ENCODE measurements at regions not wholly inside any gene's neighbourhood (a gene's known extent, or its start where the extent isn't known, plus 50 kb on each side); places are given as distances from the start of the nearest gene placed in this dataset.

- no peaks in the 10 kb centered on the region for H3K79me2 ChIP-seq (ENCODE audit: control insufficient read depth, insufficient read depth, low read length)
- H3K4me3 ChIP-seq (ENCODE audit: control insufficient read depth in 2 of 3, extremely low read depth in 1 of 3, insufficient read depth in 2 of 3, low read depth in 1 of 3, low read length in 3 of 3), result no peak overlapping the region
- TF ChIP-seq EZH2 (IDR thresholded peaks at IDR 0.05; ENCODE audit: low read length) (no peak), CTCF (optimal IDR thresholded peaks at IDR 0.05 in 1 of 3, IDR thresholded peaks at IDR 0.05 in 1 of 3, conservative IDR thresholded peaks at IDR 0.05 in 1 of 3; ENCODE audit: extremely low read depth in 1 of 3, insufficient read depth in 2 of 3, low read length in 3 of 3) (no peak)
- H3K9me3 ChIP-seq (ENCODE audit: control insufficient read depth, low read depth, low read length), result no peaks in the 10 kb centered on the region
- H3K9ac ChIP-seq (ENCODE audit: control insufficient read depth, extremely low read depth, insufficient read depth, low read length), result no peak overlapping the region
- FAIRE-seq (no peak), DNase-seq (ENCODE audit: low read depth, low spot score) (no peak)
- no peak overlapping the region for H3K27ac ChIP-seq (ENCODE audit: control insufficient read depth, insufficient read depth, low read length)
- no peak overlapping the region for H3K4me2 ChIP-seq (ENCODE audit: control insufficient read depth, extremely low read depth, insufficient read depth, low read depth, low read length)
- dilution Hi-C loops (cut with MboI; ENCODE audit: extremely low pct_ligation_motif_present, low sequenced_read_pairs), result no loop called here
- no peaks in the 10 kb centered on the region for H3K36me3 ChIP-seq (ENCODE audit: control insufficient read depth in 2 of 2, extremely low read depth in 1 of 2, insufficient read depth in 2 of 2, low read length in 2 of 2)
- no peaks in the 10 kb centered on the region for H3K4me1 ChIP-seq (ENCODE audit: control insufficient read depth, extremely low read depth, insufficient read depth, low read length)
- no peaks in the 10 kb centered on the region for H3K9me1 ChIP-seq (ENCODE audit: control insufficient read depth, extremely low read depth, insufficient read depth, low read length)
- no peaks in the 10 kb centered on the region for H4K20me1 ChIP-seq (ENCODE audit: control insufficient read depth, extremely low read depth, insufficient read depth, low read length)
- H2AFZ ChIP-seq (ENCODE audit: control insufficient read depth, low read length), result no peak overlapping the region
- H3K27me3 ChIP-seq (ENCODE audit: control insufficient read depth, extremely low read depth, insufficient read depth, low read length), result no peaks in the 10 kb centered on the region
These were observed 719.5 kb downstream of the ZWINT start for GRCh38 chr10:55641601-55642000.

GRCh38 chr10:55631071-55631654, 729.9 kb downstream of the ZWINT start:
- dilution Hi-C loops (cut with MboI; ENCODE audit: extremely low pct_ligation_motif_present, low sequenced_read_pairs), result no loop called here
- peak overlapping the region; percentile 69 for H3K4me2 ChIP-seq (ENCODE audit: control insufficient read depth, extremely low read depth, insufficient read depth, low read depth, low read length)
- H3K9me1 ChIP-seq (ENCODE audit: control insufficient read depth, extremely low read depth, insufficient read depth, low read length), result no peaks in the 10 kb centered on the region
- no peaks in the 10 kb centered on the region for H3K79me2 ChIP-seq (ENCODE audit: control insufficient read depth, insufficient read depth, low read length)
- DNase-seq (ENCODE audit: low read depth, low spot score) (no peak), FAIRE-seq (no peak)
- no peaks in the 10 kb centered on the region for H3K4me1 ChIP-seq (ENCODE audit: control insufficient read depth, extremely low read depth, insufficient read depth, low read length)
- peaks cover 19% of the 10 kb centered on the region for H3K27me3 ChIP-seq (ENCODE audit: control insufficient read depth, extremely low read depth, insufficient read depth, low read length)
- peak overlapping the region; percentile 3 for H2AFZ ChIP-seq (ENCODE audit: control insufficient read depth, low read length)
- no peaks in the 10 kb centered on the region for H3K36me3 ChIP-seq (ENCODE audit: control insufficient read depth in 2 of 2, extremely low read depth in 1 of 2, insufficient read depth in 2 of 2, low read length in 2 of 2)
- TF ChIP-seq CTCF (optimal IDR thresholded peaks at IDR 0.05 in 1 of 3, IDR thresholded peaks at IDR 0.05 in 1 of 3, conservative IDR thresholded peaks at IDR 0.05 in 1 of 3; ENCODE audit: extremely low read depth in 1 of 3, insufficient read depth in 2 of 3, low read length in 3 of 3) (peak; percentile 46 to 83 (median 67)), EZH2 (IDR thresholded peaks at IDR 0.05; ENCODE audit: low read length) (no peak)
- no peaks in the 10 kb centered on the region for H4K20me1 ChIP-seq (ENCODE audit: control insufficient read depth, extremely low read depth, insufficient read depth, low read length)
- no peaks in the 10 kb centered on the region for H3K9me3 ChIP-seq (ENCODE audit: control insufficient read depth, low read depth, low read length)
- H3K4me3 ChIP-seq (ENCODE audit: control insufficient read depth in 2 of 3, extremely low read depth in 1 of 3, insufficient read depth in 2 of 3, low read depth in 1 of 3, low read length in 3 of 3), result peak overlapping the region; percentile 20 to 46 (median 24)
- no peak overlapping the region for H3K9ac ChIP-seq (ENCODE audit: control insufficient read depth, extremely low read depth, insufficient read depth, low read length)
- H3K27ac ChIP-seq (ENCODE audit: control insufficient read depth, insufficient read depth, low read length), result no peak overlapping the region
